Adrenal gland (tissue), 5 donors: ENCODE measurements at regions not wholly inside any gene's neighbourhood (a gene's known extent, or its start where the extent isn't known, plus 50 kb on each side); places are given as distances from the start of the nearest gene placed in this dataset.
"Not testable (repeated sequence)": the region's sequence is repeated elsewhere in the genome, so short reads cannot be mapped to it uniquely, and the experiment has no call there.

Experiments
- CTCF ChIP-seq, 6 experiments: fragments of 450-650 bp in 4 of 6; fragments of 200-600 bp in 2 of 6; sonication (generic) in 1 of 6; IDR thresholded peaks; 1 replicate in 5 of 6; 2 replicates in 1 of 6; pipeline versions ENCODE4 v1.5.1 to v1.8.0; 2016 to 2021; ENCODE audit warnings: antibody characterized with exemption in 6 of 6, mild to moderate bottlenecking in 2 of 6, moderate library complexity in 1 of 6
- POLR2A ChIP-seq, 2 donors: fragments of 450-650 bp; IDR thresholded peaks; one replicate each; pipeline ENCODE4 v1.6.1; 2017; ENCODE audit warnings: antibody characterized with exemption in 2 of 2, mild to moderate bottlenecking in 2 of 2, moderate library complexity in 1 of 2
- donor health status: DM: no; HTN: no; CAD: no.

DNA sequence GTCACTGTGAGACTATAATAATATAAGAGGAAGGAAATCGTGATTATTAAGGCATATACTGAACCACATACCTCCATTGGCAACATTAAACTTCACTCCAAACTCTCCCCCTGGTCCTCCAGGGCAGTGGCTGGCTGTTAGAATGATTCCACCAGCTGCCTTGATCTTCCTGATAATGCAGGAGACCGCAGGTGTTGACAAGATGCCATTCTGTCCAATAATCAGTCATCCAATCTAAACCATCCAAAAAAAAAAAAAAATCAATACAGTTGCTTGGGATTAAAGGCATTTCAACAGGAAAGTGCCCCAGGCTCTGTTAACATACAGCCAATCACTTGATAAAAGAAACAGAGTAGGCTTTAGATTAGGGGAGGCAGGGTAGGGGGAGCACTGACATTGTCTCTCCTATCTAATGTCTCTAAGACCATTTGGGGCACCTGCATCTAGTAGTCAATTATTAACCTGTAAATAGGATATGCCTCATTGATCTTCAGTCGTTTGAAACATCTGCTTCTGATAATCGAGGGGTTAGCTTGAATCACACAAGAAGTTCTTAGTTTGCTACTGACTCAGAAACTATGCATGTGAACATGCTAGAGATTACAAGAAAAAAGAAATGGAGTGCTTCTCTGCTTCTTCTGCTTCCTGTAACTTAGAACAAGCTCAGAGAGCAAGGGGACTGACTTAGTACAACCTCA lies 74.7 kb downstream of the FOXD4L6 start:
- TF ChIP-seq CTCF, POLR2A (IDR thresholded peaks at IDR 0.05): not testable (repeated sequence)
